Loucy (cell line): ENCODE measurements at regions not wholly inside any gene's neighbourhood (a gene's known extent, or its start where the extent isn't known, plus 50 kb on each side); places are given as distances from the start of the nearest gene placed in this dataset.

Experiments
- H2AFZ ChIP-seq: fragments of 200-600 bp; sonication (generic); 2 replicates; pipeline ENCODE4 v1.6.0; 2016; ENCODE audit warnings: antibody characterized with exemption, mild to moderate bottlenecking, low read length, moderate library complexity
- H3F3A ChIP-seq: fragments of 200-600 bp; 2 replicates; pipeline ENCODE4 v1.6.0; 2016; ENCODE audit warnings: antibody characterized with exemption, low read depth, mild to moderate bottlenecking
- H3K27me3 ChIP-seq: fragments of 200-600 bp; sonication (generic); 2 replicates; pipeline ENCODE4 v1.6.1; 2014; ENCODE audit warnings: low read length, mild to moderate bottlenecking; ENCODE audit not compliant: insufficient read depth, poor library complexity, severe bottlenecking
- H3K36me3 ChIP-seq: fragments of 200-600 bp; sonication (generic); 2 replicates; pipeline ENCODE4 v1.6.1; 2016; ENCODE audit warnings: low read length; ENCODE audit not compliant: insufficient read depth
- H3K4me1 ChIP-seq: fragments of 200-600 bp; sonication (generic); 2 replicates; pipeline ENCODE4 v1.5.1; 2014; ENCODE audit warnings: low read length, mild to moderate bottlenecking; ENCODE audit not compliant: insufficient read depth, poor library complexity, severe bottlenecking
- H3K4me2 ChIP-seq: fragments of 200-600 bp; sonication (generic); 2 replicates; pipeline ENCODE4 v1.6.0; 2014; ENCODE audit warnings: antibody characterized with exemption, low read length, low read depth, mild to moderate bottlenecking; ENCODE audit not compliant: poor library complexity, severe bottlenecking
- H3K4me3 ChIP-seq: fragments of 200-600 bp; sonication (generic); 2 replicates; pipeline ENCODE4 v1.5.1; 2014; ENCODE audit warnings: low read length, mild to moderate bottlenecking, mixed read lengths; ENCODE audit not compliant: poor library complexity, severe bottlenecking
- H3K79me2 ChIP-seq: fragments of 200-600 bp; sonication (generic); 2 replicates; pipeline ENCODE4 v1.6.1; 2014; ENCODE audit warnings: low read length; ENCODE audit not compliant: insufficient read depth
- H3K9ac ChIP-seq: fragments of 200-600 bp; sonication (generic); 2 replicates; pipeline ENCODE4 v1.6.0; 2014; ENCODE audit warnings: mild to moderate bottlenecking, low read depth, low read length, moderate library complexity; ENCODE audit not compliant: poor library complexity, severe bottlenecking
- H3K9me2 ChIP-seq: fragments of 200-600 bp; sonication (generic); replicated peaks from 2 replicates; pipeline ENCODE4 v1.6.1; 2016; ENCODE audit warnings: low read depth, low read length, mixed read lengths
- H3K9me3 ChIP-seq: fragments of 200-600 bp; sonication (generic); 2 replicates; pipeline ENCODE4 v1.6.1; 2014; ENCODE audit warnings: mild to moderate bottlenecking, antibody characterized with exemption, low read length, low read depth; ENCODE audit not compliant: insufficient read depth
- H4K20me1 ChIP-seq: fragments of 200-600 bp; sonication (generic); 2 replicates; pipeline ENCODE4 v1.6.0; 2014; ENCODE audit warnings: antibody characterized with exemption, low read length, mild to moderate bottlenecking; ENCODE audit not compliant: insufficient read depth, poor library complexity, severe bottlenecking
- CTCF ChIP-seq: fragments of 200-600 bp; sonication (generic); conservative IDR thresholded peaks from 2 replicates; pipeline ENCODE4 v1.5.1; 2014; ENCODE audit warnings: mild to moderate bottlenecking, antibody characterized with exemption, low read length
- EZH2phosphoT487 ChIP-seq: fragments of 200-600 bp; IDR thresholded peaks from 2 replicates; pipeline ENCODE4 v1.6.1; 2018; ENCODE audit warnings: antibody characterized with exemption, mild to moderate bottlenecking, moderate library complexity, borderline replicate concordance

GRCh38 chr11:57047610-57048009 lies 58.9 kb downstream of the OR5AK2 start:
- no peaks in the 10 kb centered on the region for H3K9me2 ChIP-seq
- no peaks in the 10 kb centered on the region for H3K4me1 ChIP-seq
- H3F3A ChIP-seq: no peaks in the 10 kb centered on the region
- H2AFZ ChIP-seq: no peak overlapping the region
- no peaks in the 10 kb centered on the region for H3K79me2 ChIP-seq
- H3K9me3 ChIP-seq: no peaks in the 10 kb centered on the region
- TF ChIP-seq CTCF (no peak), EZH2phosphoT487 (no peak)
- no peak overlapping the region for H3K9ac ChIP-seq
- H3K4me2 ChIP-seq: no peak overlapping the region
- no peaks in the 10 kb centered on the region for H4K20me1 ChIP-seq
- H3K4me3 ChIP-seq: no peak overlapping the region
- no peaks in the 10 kb centered on the region for H3K36me3 ChIP-seq
- no peaks in the 10 kb centered on the region for H3K27me3 ChIP-seq

GRCh38 chr11:57049749-57050148 lies 61.0 kb downstream of the OR5AK2 start:
- Histone ChIP-seq H3K9me2 (no peaks in the 10 kb centered on the region), H3K4me3 (no peak overlapping the region), H3K4me1 (no peaks in the 10 kb centered on the region), H3K27me3 (no peaks in the 10 kb centered on the region), H3K36me3 (no peaks in the 10 kb centered on the region), H3K79me2 (no peaks in the 10 kb centered on the region), H3F3A (no peaks in the 10 kb centered on the region), H3K9ac (no peak overlapping the region), H4K20me1 (no peaks in the 10 kb centered on the region), H3K9me3 (no peaks in the 10 kb centered on the region), H3K4me2 (no peak overlapping the region), H2AFZ (no peak overlapping the region)
- TF ChIP-seq CTCF: no peak
- no peak for TF ChIP-seq EZH2phosphoT487

GRCh38 chr11:57054817-57055216 lies 66.1 kb downstream of the OR5AK2 start:
- H2AFZ ChIP-seq: no peak overlapping the region
- H3K36me3 ChIP-seq: no peaks in the 10 kb centered on the region
- H3F3A ChIP-seq: no peaks in the 10 kb centered on the region
- no peaks in the 10 kb centered on the region for H3K9me2 ChIP-seq
- H3K27me3 ChIP-seq: no peaks in the 10 kb centered on the region
- H3K4me3 ChIP-seq: no peak overlapping the region
- no peaks in the 10 kb centered on the region for H4K20me1 ChIP-seq
- H3K79me2 ChIP-seq: no peaks in the 10 kb centered on the region
- no peak overlapping the region for H3K9ac ChIP-seq
- no peaks in the 10 kb centered on the region for H3K9me3 ChIP-seq
- H3K4me2 ChIP-seq: no peak overlapping the region
- H3K4me1 ChIP-seq: no peaks in the 10 kb centered on the region
- no peak for TF ChIP-seq EZH2phosphoT487
- no peak for TF ChIP-seq CTCF
